T47D (cell line): ENCODE measurements at regions not wholly inside any gene's neighbourhood (a gene's known extent, or its start where the extent isn't known, plus 50 kb on each side); places are given as distances from the start of the nearest gene placed in this dataset.

ENCODE experiments used
- DNase-seq, 2 experiments: peaks; one replicate each; pipeline versions ENCODE4 v3.0.0 to v3.0.0-alpha.2; 2011 to 2012; ENCODE audit warnings: low read depth in 1 of 2, low spot score in 1 of 2
- JUND ChIP-seq: IDR thresholded peaks from 2 replicates; pipeline ENCODE4 v1.6.1; 2012; ENCODE audit warnings: low read depth
- in situ Hi-C: cut with HindIII; loops from 2 replicates; pipeline ENCODE4 v1.10.0; 2016; ENCODE audit warnings: low sequenced_read_pairs, low pct_unique_long_range_greater_than_20kb

DNA sequence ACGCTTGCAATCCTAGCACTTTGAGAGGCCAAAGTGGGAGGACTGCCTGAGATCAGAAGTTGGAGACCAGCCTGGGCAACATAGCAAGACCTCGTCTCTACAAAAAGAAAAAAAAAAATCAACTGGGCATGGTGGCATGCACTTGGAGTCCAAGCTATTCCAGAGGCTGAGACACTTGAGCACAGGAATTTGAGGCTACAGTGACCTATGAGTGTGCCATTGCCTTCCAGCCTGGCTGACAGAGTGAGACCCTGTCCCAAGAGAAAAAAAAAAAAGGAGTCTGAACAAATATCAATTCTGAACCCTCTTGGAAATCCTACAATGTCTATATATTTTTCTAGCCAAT is 126.8 kb upstream of the NRP1 start:
- DNase-seq = no peak
- no peak for TF ChIP-seq JUND
- in situ Hi-C loops = no loop called here

DNA sequence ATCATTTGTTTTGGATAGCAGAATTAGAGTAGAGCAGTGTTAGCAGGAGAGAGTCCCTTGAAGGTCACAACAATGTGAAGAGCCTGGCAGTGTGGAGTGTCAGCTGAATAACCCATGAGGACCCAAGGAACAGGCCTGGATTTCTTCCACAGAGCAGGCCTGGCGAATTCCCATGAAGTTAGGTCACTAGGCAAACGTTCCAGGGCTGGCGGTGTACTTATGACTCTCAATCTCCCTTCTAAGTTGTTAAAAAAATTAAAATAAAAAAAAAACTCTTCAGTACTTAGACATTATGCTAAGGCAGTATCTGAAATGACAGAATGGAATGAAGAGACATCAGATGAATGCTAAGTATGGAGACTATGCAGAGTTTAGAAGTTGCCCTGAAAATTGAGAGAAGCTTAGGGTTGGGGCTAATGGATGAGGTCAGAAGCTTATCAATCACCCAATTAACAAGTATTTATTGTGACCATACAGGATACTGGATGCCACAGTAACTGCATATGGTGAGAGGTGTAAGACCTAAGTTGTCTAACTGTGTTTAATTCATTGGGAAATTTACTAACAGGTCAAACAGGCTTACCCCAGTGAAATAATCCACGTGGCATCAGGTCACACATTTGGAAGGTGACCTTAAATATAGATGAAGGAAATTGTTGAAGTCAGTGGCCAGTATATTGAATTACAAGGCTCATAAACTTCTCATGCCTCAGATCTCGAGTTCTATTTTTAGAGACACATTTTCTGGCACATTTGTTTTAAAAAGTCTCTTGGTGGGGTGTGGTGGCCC is 126.2 kb upstream of the NRP1 start:
- in situ Hi-C loops = no loop called here
- no peak for TF ChIP-seq JUND
- no peak for DNase-seq

DNA sequence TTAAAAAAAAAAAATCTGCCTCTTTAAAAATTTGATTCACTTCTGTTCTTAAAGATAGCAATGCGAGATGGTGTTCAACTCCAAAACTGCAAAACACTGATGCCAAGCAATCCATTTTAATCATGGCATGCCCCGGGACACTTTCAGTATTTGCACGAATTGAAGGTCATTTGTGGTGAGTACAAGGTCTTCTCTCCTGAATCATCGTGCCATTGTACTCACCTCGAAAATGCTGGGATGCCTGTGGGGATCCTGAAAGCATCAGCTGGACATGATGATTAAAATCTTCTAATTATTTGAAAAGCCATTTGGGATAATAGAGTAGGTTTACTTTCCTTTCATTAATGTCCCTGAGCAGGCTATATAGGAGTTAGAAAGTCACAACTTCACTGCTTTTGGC is 125.1 kb upstream of the NRP1 start:
- no peak for TF ChIP-seq JUND
- no peak for DNase-seq
- in situ Hi-C loops = no loop called here

DNA sequence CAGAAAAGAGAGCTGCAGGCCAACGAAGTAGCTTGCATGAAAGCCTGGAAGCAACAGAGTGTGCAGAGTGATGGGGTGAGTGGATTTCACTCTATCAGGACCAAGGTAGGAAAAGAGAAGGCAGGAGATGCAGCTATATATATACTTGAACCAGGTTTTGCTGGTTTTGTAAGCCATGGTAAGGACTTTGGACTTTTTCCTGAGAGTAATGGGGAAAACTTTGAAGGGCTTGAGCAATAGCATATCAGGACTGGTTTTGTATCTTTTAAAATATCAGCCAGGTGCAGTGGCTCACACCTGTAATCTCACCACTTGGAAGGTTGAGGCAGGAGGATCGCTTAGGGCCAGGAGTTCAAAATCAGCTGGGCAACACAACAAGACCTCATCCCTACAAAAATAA is 120.6 kb upstream of the NRP1 start:
- TF ChIP-seq JUND = no peak
- in situ Hi-C loops = no loop called here
- no peak for DNase-seq

DNA sequence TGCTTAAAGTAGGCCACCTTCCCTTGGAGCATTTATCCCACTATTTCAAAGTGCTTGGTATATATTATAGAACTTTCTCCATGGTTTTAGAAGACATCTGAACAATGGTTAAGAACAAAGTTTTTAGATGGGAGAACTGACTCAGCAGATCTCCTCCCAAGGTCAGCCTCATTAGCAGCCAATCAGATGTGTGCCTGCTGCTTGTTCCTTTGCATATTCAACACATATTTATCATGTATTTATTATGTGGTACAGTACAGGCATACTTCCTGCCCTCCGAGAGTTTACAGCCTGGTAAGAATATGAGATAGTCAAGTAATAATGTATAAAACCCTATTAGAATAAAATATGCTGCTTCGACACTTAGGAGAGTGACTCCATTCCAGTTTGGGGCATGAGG is 120.1 kb upstream of the NRP1 start:
- no peak for TF ChIP-seq JUND
- DNase-seq = no peak
- in situ Hi-C loops = no loop called here

DNA sequence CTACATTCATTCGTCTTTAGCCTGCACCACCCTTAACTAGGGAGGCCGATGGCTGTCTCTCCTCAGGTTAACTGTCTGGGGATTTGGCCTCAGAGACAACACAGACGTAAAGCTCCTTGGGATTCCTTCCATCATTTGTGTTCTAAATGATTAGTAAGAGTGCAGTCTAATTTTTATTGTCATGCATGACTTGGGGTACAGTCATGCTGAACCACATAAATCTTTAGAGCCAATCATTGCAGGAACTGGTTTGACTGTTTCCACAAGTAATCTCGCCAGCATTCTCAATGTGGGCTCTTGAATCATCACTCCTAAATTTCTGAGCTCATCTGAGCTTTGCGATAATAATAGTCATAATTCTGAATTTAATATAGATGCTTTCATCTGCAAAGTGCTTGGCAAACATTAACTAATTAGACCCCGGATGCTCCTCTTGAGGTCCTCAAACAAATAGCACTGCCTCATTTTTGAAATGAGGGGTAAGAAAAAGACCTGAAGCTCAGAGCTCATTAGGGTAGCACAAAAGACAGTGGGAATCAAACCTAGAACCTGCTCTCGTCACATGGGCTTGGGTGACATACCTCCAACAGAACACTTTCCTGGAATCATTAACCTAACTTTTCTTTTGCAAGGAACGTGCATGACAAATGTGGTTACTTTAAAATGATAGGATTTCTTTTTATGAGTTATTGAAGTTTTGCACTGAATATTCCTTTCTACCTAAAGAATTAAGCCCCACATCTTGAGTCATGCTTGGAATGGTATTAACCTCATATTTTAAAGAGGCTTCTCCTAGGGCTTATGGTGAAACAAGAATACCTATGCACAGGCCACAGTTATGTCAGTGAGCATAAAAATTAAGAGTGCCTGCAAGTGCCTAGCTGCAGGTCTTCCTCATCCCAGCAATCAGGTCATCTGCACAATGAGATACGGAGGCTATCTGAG is 118.9 kb upstream of the NRP1 start:
- TF ChIP-seq JUND = no peak
- in situ Hi-C loops = no loop called here

DNA sequence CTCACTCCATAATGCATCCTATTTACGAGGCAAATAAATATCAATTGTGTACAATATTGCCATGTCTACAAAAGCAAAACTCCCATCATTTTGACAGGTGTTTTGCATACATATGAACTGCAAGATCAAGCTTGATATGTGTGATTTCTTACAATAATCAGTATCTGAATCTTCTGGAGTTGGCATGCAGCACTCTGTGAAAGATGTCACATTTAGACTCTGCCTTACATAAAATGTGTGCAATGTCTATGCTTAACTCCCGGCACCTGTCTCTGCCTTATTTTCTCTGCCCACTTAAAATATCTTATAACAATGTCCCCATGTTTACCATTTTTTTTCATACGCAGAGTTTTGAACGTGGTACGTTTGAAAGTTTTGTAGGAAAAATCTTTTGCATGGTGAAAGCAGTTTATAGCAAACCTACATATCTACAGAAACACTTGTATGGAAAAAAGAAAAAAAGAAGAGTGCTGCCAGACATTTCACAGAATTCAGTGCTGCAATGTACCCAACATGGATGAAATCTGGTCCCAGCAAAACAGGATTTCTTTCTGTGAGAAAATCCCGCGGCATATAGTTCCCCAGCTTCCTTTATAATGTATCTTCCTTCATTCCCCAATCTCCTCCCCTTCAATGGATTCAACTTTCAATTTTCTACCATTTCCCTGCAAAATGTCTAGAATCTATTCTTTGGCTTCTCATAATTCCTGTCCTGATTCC is 114.1 kb upstream of the NRP1 start:
- no peak for DNase-seq
- in situ Hi-C loops = no loop called here

More for the DNA sequence above, 118.9 kb upstream of the NRP1 start:
- no peak for DNase-seq

DNA sequence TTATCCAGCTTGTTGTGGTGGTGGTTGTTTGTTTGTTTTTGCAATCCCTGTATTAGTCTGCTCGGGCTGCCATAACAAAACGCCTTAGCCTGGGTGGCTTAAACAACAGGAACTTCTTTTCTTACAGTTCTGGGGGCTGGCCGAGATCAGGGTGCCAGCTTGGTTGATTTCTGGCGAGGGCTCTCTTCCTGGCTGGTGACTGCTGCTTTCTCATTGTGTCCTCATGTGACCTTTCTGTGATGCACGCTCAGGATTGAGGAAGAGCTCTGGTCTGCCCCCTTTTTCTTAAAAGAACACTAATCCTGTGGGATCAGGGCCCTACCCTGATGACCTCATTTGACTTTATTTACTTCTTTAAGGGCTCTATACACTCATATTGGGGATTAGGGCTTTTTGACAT is 107.1 kb upstream of the NRP1 start:
- TF ChIP-seq JUND = no peak
- DNase-seq = no peak
- in situ Hi-C loops = no loop called here

More for the DNA sequence above, 114.1 kb upstream of the NRP1 start:
- TF ChIP-seq JUND = no peak

DNA sequence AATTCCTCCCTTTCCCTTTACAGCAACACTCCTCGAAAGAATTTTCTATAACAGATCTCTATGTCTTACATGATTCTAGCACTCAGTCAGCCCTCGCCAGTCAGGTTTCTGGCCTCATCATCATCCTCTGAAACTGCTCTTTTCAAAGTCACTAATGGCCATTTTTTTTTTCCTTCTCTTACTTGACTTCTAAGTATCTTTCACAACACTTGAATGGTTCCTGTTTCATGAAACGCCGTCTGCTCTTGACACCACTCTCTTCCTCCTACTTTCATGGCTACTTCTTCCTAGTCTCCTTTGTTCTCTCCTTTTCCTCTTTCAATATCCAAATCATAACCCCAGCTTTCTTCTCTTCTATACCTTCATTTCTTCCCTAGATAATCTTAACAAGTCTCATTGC is 100.5 kb upstream of the NRP1 start:
- TF ChIP-seq JUND = no peak
- no peak for DNase-seq
- in situ Hi-C loops = no loop called here

DNA sequence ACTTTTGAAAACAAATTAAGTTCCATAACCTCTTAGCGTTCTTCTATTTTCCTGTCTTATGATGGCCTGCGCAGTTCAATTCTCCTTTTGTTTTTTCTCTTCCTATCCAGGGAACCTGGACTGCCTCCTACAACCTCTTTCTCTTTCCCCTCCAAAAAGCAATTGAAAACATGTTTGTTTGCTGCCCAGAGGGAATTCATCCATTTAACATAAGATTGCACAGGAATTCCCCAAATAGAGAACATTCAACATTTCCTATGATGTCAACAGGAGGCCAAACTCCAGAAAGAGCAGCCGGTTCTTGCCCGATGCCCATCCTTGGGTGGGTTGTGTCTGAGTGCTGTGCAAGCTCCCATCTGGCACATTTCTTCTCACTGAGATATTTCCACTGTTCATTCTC is 94.2 kb upstream of the NRP1 start:
- no peak for DNase-seq
- TF ChIP-seq JUND = no peak
- in situ Hi-C loops = no loop called here

DNA sequence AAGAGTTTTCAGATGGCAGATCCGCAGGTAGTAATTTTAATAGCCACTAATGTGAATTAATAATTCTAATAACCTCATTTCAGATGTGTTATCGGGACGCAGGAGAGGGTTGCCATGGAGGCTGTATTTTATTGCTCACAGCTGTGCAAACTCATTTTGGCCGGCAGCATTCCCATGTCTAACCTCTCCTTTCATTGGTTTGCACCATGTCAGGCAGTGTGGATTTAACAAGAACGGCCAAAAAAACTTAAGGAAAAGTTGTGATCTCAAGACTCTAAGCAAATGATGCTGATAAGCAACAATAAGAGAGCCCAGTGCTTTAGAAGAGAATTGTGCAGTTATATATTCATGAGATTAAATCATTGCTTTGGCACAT is 88.7 kb upstream of the NRP1 start:
- DNase-seq = no peak
- in situ Hi-C loops = no loop called here
- no peak for TF ChIP-seq JUND

DNA sequence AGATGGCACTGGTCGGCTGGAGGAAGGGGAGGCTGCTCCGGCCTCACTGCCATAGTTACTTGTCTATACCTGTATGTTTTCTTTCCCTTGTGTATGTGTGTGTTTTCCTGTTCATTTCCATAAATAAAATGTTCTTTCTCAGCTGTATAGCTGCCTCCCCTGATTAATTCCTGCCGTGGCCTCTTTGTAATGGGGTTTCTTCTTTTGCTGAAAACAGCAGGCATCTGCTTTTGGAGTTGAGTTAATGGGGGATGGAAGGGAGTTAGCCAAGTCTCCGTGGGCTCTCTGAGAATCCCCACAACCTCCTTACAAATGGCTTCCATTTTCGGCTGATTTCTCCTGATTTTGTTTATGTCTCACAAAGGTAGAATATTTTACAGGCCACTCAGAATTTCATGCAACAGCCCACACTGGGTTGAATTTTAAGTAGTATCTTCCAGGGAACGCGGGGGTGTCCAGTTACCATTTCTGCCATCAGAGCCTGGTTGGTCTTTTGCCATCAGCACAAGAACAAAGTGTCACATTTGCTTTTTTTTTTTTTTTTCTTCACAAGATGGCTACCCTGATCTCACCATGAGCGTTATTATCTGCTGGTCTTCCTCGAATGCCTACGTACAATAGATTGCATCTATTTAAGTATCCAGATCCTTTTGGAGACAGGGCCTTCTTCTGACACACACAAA is 88.1 kb upstream of the NRP1 start:
- no peak for DNase-seq
- no peak for TF ChIP-seq JUND
- in situ Hi-C loops = no loop called here
